Brain microvascular endothelial cell (primary cell): ENCODE measurements at regions not wholly inside any gene's neighbourhood (a gene's known extent, or its start where the extent isn't known, plus 50 kb on each side); places are given as distances from the start of the nearest gene placed in this dataset.

Source experiments
- DNase-seq: peaks from one replicate; pipeline ENCODE4 v3.0.0-alpha.2; 2020
- H3K27ac ChIP-seq: fragments of 250-450 bp; sonication (Bioruptor Pico); 2 replicates; pipeline ENCODE4 v1.5.1; 2020; ENCODE audit warnings: mild to moderate bottlenecking, moderate library complexity
- H3K27me3 ChIP-seq: fragments of 250-450 bp; sonication (Bioruptor Pico); replicated peaks from 2 replicates; pipeline ENCODE4 v1.5.1; 2020; ENCODE audit warnings: mild to moderate bottlenecking
- H3K36me3 ChIP-seq: fragments of 250-450 bp; sonication (Bioruptor Pico); replicated peaks from 2 replicates; pipeline ENCODE4 v1.5.1; 2020; ENCODE audit warnings: mild to moderate bottlenecking
- H3K4me3 ChIP-seq: 2 replicates; pipeline ENCODE4 v1.5.1; 2011; ENCODE audit warnings: low read depth, mild to moderate bottlenecking, control low read depth, low read length, moderate library complexity
- CTCF ChIP-seq: IDR thresholded peaks from 2 replicates; pipeline ENCODE4 v1.5.1; 2011; ENCODE audit warnings: low read depth, mild to moderate bottlenecking, moderate library complexity, low read length, control low read depth, inconsistent platforms; ENCODE audit errors: missing control alignments
- in situ Hi-C: cut with HindIII; loops from 2 replicates; pipeline ENCODE4 v1.10.0; 2017; ENCODE audit warnings: low sequenced_read_pairs, low pct_ligation_motif_present

GRCh38 chr10:109029870-109030269 lies 893.4 kb downstream of the XPNPEP1 start:
- TF ChIP-seq CTCF: no peak
- DNase-seq: no peak
- H3K36me3 ChIP-seq: no peaks in the 10 kb centered on the region
- no peak overlapping the region for H3K4me3 ChIP-seq
- H3K27me3 ChIP-seq: no peaks in the 10 kb centered on the region
- H3K27ac ChIP-seq: no peak overlapping the region
- in situ Hi-C loops: no loop called here

DNA sequence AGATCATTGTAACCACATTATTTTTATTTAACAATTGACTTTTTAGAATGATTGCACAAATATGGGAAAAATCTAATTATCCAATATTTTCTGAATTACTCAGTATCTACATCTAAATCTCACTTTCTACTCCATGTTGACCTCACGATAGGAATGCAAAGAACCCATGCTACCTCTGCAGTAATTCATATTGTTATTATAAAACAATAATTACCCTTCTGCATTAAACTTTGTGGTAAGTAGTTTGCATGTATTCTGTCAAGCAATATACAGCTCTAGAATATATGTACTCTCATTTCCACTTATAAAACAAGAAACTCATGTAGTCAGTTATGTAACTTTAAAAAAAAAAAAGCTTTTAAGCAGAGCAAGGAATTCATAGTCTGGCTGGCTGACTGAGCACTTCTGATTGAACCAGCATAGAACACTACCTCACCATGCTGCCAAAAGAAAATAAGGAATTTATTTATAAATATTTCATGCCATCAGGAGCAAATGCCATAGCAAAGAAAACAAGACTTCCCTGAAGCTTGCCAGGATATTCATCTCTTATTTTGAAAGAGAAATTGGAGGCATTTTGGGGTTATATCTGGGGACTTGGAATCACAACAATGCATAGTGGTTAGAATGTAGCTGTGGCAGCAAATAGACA lies 895.7 kb downstream of the XPNPEP1 start:
- Histone ChIP-seq H3K36me3 (no peaks in the 10 kb centered on the region), H3K27me3 (no peaks in the 10 kb centered on the region), H3K27ac (no peak overlapping the region), H3K4me3 (no peak overlapping the region)
- no peak for DNase-seq
- no peak for TF ChIP-seq CTCF
- in situ Hi-C loops: no loop called here

DNA sequence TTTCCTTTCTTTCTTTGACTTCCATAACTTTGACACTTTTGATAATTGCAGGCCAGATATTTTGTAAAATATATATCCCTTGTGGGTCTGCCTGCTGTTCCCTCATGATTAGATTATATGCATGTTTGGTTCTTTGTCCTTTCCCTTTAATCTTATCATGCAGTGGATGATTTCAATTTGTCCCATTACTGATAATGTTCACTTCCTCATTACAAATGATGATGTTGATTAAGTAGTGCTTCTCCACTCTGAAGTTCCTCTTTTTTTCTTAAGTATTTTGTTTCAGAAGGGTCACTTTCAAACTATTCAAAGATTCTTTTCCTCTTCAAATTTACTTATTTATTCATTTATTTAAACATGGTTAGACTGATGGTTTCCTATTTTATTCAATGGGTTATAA lies 898.1 kb downstream of the XPNPEP1 start:
- Histone ChIP-seq H3K4me3 (no peak overlapping the region), H3K27ac (no peak overlapping the region), H3K27me3 (no peaks in the 10 kb centered on the region), H3K36me3 (no peaks in the 10 kb centered on the region)
- no peak for TF ChIP-seq CTCF
- no peak for DNase-seq
- in situ Hi-C loops: no loop called here

DNA sequence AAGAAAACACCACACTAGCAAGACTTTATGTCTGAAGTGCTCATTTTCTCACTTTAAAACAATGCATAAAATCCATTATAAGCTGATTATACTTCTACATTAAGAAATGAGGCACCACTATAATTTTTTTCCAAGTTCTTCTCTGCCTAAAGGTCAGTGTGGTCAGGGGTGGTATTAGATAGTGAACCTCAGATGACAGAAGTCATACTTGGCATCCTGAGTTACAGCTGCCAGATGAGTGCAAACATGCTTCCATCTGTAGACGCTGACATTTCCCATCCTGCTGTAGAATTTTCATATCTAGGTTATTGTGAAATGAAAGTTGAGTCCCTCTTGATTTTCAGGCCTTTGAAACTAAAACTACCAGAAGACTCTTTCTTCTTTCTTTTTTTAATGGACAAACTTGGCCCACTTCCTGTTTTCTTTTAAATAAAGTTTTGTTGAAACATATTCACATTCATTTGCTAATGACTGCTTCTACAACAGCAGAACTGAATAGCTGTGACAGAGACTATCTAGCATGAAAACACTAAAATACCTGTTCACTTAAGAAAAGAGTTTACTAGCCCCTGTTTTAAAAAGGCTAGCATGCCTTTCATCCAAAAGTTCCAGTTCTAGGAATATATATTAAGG lies 900.8 kb downstream of the XPNPEP1 start:
- TF ChIP-seq CTCF: no peak
- Histone ChIP-seq H3K4me3 (no peak overlapping the region), H3K36me3 (no peaks in the 10 kb centered on the region), H3K27me3 (no peaks in the 10 kb centered on the region), H3K27ac (no peak overlapping the region)
- in situ Hi-C loops: no loop called here
- DNase-seq: no peak

- peak; percentile 15 for TF ChIP-seq CTCF
- DNase-seq: no peak
- H3K27me3 ChIP-seq: no peaks in the 10 kb centered on the region
- no peak overlapping the region for H3K4me3 ChIP-seq
- no peak overlapping the region for H3K27ac ChIP-seq
- no peaks in the 10 kb centered on the region for H3K36me3 ChIP-seq
- in situ Hi-C loops: no loop called here
These were observed 904.3 kb downstream of the XPNPEP1 start for GRCh38 chr10:109019001-109019424.

DNA sequence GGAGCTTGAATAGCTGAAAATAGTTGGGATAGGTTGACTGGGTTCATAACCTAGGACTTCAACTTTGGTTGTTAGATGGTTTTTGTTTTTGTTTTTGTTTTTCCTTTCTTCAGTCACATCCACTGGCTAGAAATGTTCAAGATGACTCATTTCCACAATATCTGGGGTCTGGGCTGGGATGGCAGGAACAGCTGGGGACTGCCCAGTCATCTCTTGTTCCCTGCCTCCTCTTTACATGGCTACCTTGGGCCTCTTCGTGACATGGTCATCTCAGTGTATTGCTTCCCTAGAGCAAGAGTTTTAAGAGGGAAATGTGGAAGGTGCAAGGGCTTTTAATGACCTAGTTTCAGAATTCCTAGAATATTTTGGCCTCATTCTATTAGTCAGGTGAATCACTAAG lies 915.8 kb downstream of the XPNPEP1 start:
- Histone ChIP-seq H3K27ac (no peak overlapping the region), H3K36me3 (no peaks in the 10 kb centered on the region), H3K4me3 (no peak overlapping the region), H3K27me3 (no peaks in the 10 kb centered on the region)
- in situ Hi-C loops: no loop called here
- TF ChIP-seq CTCF: no peak
- no peak for DNase-seq
